Thyroid gland (tissue), 4 donors: ENCODE measurements at regions not wholly inside any gene's neighbourhood (a gene's known extent, or its start where the extent isn't known, plus 50 kb on each side); places are given as distances from the start of the nearest gene placed in this dataset.

Experiments
- CTCF ChIP-seq, 6 experiments: fragments of 200-600 bp in 3 of 6; fragments of 450-650 bp in 3 of 6; sonication (generic) in 3 of 6; IDR thresholded peaks; one replicate each; pipeline ENCODE4 v1.5.1; 2016 to 2019; ENCODE audit warnings: antibody characterized with exemption in 6 of 6, mild to moderate bottlenecking in 2 of 6, inconsistent platforms in 1 of 6, moderate library complexity in 1 of 6
- POLR2A ChIP-seq, 2 donors: fragments of 450-650 bp; IDR thresholded peaks; one replicate each; pipeline ENCODE4 v1.6.1; 2017; ENCODE audit warnings: antibody characterized with exemption in 2 of 2, mild to moderate bottlenecking in 2 of 2, moderate library complexity in 1 of 2

- TF ChIP-seq CTCF (IDR thresholded peaks at IDR 0.05) (no peak), POLR2A (IDR thresholded peaks at IDR 0.05) (no peak)
These were observed 287.5 kb upstream of the VRK2 start for GRCh38 chr2:57759131-57759530.
